ENCODE measurements at regions not wholly inside any gene's neighbourhood (a gene's known extent, or its start where the extent isn't known, plus 50 kb on each side); places are given as distances from the start of the nearest gene placed in this dataset.

- TF ChIP-seq CTCF (IDR thresholded peaks at IDR 0.05 in 2 of 3, conservative IDR thresholded peaks at IDR 0.05 in 1 of 3; ENCODE audit: control insufficient read depth in 2 of 3, extremely low read depth in 1 of 3, insufficient read depth in 1 of 3, low read depth in 3 of 3, low read length in 3 of 3) (no peak), CBFB (IDR thresholded peaks at IDR 0.05; ENCODE audit: low read depth) (no peak), PAX8 (IDR thresholded peaks at IDR 0.05) (no peak), NFYB (IDR thresholded peaks at IDR 0.05; ENCODE audit: insufficient read depth, low read depth, low read length) (no peak), MXI1 (IDR thresholded peaks at IDR 0.05; ENCODE audit: low read depth, low read length) (no peak), NKRF (conservative IDR thresholded peaks at IDR 0.05) (no peak), EGR1 (IDR thresholded peaks at IDR 0.05; ENCODE audit: borderline replicate concordance in 1 of 2, low read depth in 2 of 2, low read length in 2 of 2) (no peak), EZH2 (IDR thresholded peaks at IDR 0.05; ENCODE audit: borderline replicate concordance, control insufficient read depth, low read depth, low read length) (no peak), MTA2 (IDR thresholded peaks at IDR 0.05; ENCODE audit: low read depth) (no peak), ELK1 (IDR thresholded peaks at IDR 0.05; ENCODE audit: low read depth, low read length) (no peak), DPF2 (IDR thresholded peaks at IDR 0.05) (no peak), BRCA1 (IDR thresholded peaks at IDR 0.05; ENCODE audit: low read depth, low read length) (no peak), USF2 (IDR thresholded peaks at IDR 0.05; ENCODE audit: borderline replicate concordance, low read depth, low read length) (no peak), ZBTB33 (IDR thresholded peaks at IDR 0.05) (no peak)
These were observed 151.8 kb upstream of the ADRA1B start for GRCh38 chr5:159764283-159765134.

Data from GM12878 (cell line).